ENCODE measurements at regions not wholly inside any gene's neighbourhood (a gene's known extent, or its start where the extent isn't known, plus 50 kb on each side); places are given as distances from the start of the nearest gene placed in this dataset.

DNA sequence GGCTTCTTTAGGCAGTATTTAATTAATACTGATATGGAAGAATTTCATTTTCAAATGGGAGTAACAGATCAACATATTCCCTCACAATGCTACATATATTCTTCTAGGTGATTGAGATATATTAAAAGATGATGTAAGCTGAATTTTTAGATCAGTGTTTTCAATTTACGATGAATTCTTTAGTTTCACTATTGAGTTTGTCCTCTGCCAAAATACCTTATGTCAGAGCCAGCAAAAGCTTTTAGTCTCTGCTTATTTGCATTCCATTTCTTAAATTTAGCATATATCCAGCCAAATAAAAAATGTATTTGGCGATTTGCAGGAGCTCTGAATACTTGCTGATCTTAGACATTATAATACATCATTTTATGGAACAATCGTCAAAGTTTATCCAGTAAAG, 144.3 kb downstream of the MOSPD2 start:
- H3K36me3 ChIP-seq (ENCODE audit: control insufficient read depth in 2 of 3, insufficient read depth in 3 of 3, low read length in 3 of 3): no peaks in the 10 kb centered on the region
- no peaks in the 10 kb centered on the region for H3K9me3 ChIP-seq (ENCODE audit: control insufficient read depth in 2 of 3, insufficient read depth in 1 of 3, low read length in 3 of 3)
- H3K27me3 ChIP-seq (ENCODE audit: control insufficient read depth, insufficient read depth, low read length): peaks cover 3% of the 10 kb centered on the region
- H3K27ac ChIP-seq (ENCODE audit: low read depth in 2 of 2, low read length in 2 of 2): no peak overlapping the region
- H3K4me1 ChIP-seq (ENCODE audit: control insufficient read depth in 2 of 3, insufficient read depth in 2 of 3, low read depth in 1 of 3, low read length in 3 of 3): no peaks in the 10 kb centered on the region
- H3K9ac ChIP-seq (ENCODE audit: low read length in 3 of 3): no peak overlapping the region
- intact Hi-C loops (cut with DNase I): no loop called here
- no peak for DNase-seq
- TF ChIP-seq, protein P1, sequence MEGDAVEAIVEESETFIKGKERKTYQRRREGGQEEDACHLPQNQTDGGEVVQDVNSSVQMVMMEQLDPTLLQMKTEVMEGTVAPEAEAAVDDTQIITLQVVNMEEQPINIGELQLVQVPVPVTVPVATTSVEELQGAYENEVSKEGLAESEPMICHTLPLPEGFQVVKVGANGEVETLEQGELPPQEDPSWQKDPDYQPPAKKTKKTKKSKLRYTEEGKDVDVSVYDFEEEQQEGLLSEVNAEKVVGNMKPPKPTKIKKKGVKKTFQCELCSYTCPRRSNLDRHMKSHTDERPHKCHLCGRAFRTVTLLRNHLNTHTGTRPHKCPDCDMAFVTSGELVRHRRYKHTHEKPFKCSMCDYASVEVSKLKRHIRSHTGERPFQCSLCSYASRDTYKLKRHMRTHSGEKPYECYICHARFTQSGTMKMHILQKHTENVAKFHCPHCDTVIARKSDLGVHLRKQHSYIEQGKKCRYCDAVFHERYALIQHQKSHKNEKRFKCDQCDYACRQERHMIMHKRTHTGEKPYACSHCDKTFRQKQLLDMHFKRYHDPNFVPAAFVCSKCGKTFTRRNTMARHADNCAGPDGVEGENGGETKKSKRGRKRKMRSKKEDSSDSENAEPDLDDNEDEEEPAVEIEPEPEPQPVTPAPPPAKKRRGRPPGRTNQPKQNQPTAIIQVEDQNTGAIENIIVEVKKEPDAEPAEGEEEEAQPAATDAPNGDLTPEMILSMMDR (IDR thresholded peaks at IDR 0.05; ENCODE audit: borderline replicate concordance, extremely low read depth, insufficient read depth): no peak
- FAIRE-seq: no peak
- H3K4me3 ChIP-seq (ENCODE audit: low read length in 3 of 3): no peak overlapping the region

DNA sequence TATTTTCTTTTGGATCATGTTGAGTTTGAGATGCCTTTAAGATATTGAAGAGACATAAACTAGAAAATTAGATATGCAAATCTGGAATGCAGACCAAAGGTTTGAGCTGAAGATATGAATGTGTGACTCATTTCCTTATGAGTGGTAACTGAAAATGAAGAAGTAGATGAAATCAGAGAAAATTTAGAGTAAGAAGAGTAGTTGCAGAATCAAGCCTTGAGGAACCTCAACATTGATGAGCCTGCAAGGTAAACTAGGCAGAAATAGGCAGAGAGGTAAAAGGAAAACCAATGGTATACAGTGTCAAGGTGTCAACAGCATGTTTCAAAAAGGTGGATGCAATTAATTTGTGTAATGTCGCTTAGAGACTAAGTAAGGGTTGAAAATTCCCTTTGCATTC, 142.8 kb downstream of the MOSPD2 start:
- peaks cover 3% of the 10 kb centered on the region for H3K27me3 ChIP-seq (ENCODE audit: control insufficient read depth, insufficient read depth, low read length)
- TF ChIP-seq, protein P1 (IDR thresholded peaks at IDR 0.05; ENCODE audit: borderline replicate concordance, extremely low read depth, insufficient read depth): no peak
- no peak for DNase-seq
- H3K27ac ChIP-seq (ENCODE audit: low read depth in 2 of 2, low read length in 2 of 2): no peak overlapping the region
- intact Hi-C loops (cut with DNase I): no loop called here
- H3K9ac ChIP-seq (ENCODE audit: low read length in 3 of 3): no peak overlapping the region
- no peaks in the 10 kb centered on the region for H3K4me1 ChIP-seq (ENCODE audit: control insufficient read depth in 2 of 3, insufficient read depth in 2 of 3, low read depth in 1 of 3, low read length in 3 of 3)
- no peaks in the 10 kb centered on the region for H3K9me3 ChIP-seq (ENCODE audit: control insufficient read depth in 2 of 3, insufficient read depth in 1 of 3, low read length in 3 of 3)
- no peak for FAIRE-seq
- no peak overlapping the region for H3K4me3 ChIP-seq (ENCODE audit: low read length in 3 of 3)
- no peaks in the 10 kb centered on the region for H3K36me3 ChIP-seq (ENCODE audit: control insufficient read depth in 2 of 3, insufficient read depth in 3 of 3, low read length in 3 of 3)

DNA sequence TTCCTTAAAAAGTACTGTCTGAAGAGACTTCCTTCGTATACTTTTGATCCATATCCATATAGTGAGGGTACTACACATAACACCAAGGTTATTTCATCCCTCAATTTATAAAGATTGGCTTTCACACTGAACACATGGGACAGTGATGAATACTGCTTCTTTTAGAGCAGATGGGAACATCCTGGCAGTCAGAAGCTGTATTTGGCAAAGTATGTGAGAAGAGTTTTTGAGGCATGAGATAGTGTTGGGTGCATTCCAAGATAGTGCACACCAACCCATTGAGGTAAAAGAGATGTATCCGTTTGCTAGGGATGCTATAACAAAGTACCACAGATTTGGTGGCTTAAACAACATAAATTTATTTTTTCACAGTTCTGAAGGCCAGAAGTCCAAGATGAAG, 141.1 kb downstream of the MOSPD2 start:
- no peak overlapping the region for H3K27ac ChIP-seq (ENCODE audit: low read depth in 2 of 2, low read length in 2 of 2)
- H3K4me1 ChIP-seq (ENCODE audit: control insufficient read depth in 2 of 3, insufficient read depth in 2 of 3, low read depth in 1 of 3, low read length in 3 of 3): no peaks in the 10 kb centered on the region
- H3K36me3 ChIP-seq (ENCODE audit: control insufficient read depth in 2 of 3, insufficient read depth in 3 of 3, low read length in 3 of 3): no peaks in the 10 kb centered on the region
- H3K4me3 ChIP-seq (ENCODE audit: low read length in 3 of 3): no peak overlapping the region
- no peak for FAIRE-seq
- no peak overlapping the region for H3K9ac ChIP-seq (ENCODE audit: low read length in 3 of 3)
- DNase-seq: no peak
- peaks cover 3% of the 10 kb centered on the region for H3K27me3 ChIP-seq (ENCODE audit: control insufficient read depth, insufficient read depth, low read length)
- intact Hi-C loops (cut with DNase I): no loop called here
- TF ChIP-seq, protein P1 (IDR thresholded peaks at IDR 0.05; ENCODE audit: borderline replicate concordance, extremely low read depth, insufficient read depth): no peak
- H3K9me3 ChIP-seq (ENCODE audit: control insufficient read depth in 2 of 3, insufficient read depth in 1 of 3, low read length in 3 of 3): no peaks in the 10 kb centered on the region

DNA sequence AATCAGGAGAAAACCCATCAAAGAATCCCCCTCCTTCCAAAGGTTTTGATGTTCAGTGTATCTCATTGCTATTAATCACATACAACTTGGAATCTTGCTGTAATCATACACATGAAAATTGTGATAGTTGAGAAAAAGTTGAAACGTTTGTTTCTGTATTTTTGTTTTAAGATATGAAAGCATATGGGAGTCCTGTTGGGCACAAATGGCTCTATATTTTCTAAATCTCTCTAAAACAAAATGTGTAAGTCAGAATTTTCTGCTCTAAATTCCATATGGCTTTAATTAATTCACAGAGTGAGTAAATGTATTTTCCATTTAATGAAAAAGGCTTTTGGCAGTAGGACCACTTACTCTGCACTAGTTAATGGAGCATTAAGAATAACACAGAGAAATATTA, 140.2 kb downstream of the MOSPD2 start:
- FAIRE-seq: no peak

More for the DNA sequence above, 140.2 kb downstream of the MOSPD2 start:
- Histone ChIP-seq H3K9ac (ENCODE audit: low read length in 3 of 3) (no peak overlapping the region), H3K36me3 (ENCODE audit: control insufficient read depth in 2 of 3, insufficient read depth in 3 of 3, low read length in 3 of 3) (no peaks in the 10 kb centered on the region), H3K27me3 (ENCODE audit: control insufficient read depth, insufficient read depth, low read length) (peaks cover 2% of the 10 kb centered on the region), H3K27ac (ENCODE audit: low read depth in 2 of 2, low read length in 2 of 2) (no peak overlapping the region), H3K9me3 (ENCODE audit: control insufficient read depth in 2 of 3, insufficient read depth in 1 of 3, low read length in 3 of 3) (no peaks in the 10 kb centered on the region), H3K4me1 (ENCODE audit: control insufficient read depth in 2 of 3, insufficient read depth in 2 of 3, low read depth in 1 of 3, low read length in 3 of 3) (no peaks in the 10 kb centered on the region), H3K4me3 (ENCODE audit: low read length in 3 of 3) (no peak overlapping the region)
- DNase-seq: no peak
- TF ChIP-seq, protein P1 (IDR thresholded peaks at IDR 0.05; ENCODE audit: borderline replicate concordance, extremely low read depth, insufficient read depth): no peak
- intact Hi-C loops (cut with DNase I): no loop called here

Data from kidney (tissue), 13 donors.